ENCODE measurements at regions not wholly inside any gene's neighbourhood (a gene's known extent, or its start where the extent isn't known, plus 50 kb on each side); places are given as distances from the start of the nearest gene placed in this dataset.

DNA sequence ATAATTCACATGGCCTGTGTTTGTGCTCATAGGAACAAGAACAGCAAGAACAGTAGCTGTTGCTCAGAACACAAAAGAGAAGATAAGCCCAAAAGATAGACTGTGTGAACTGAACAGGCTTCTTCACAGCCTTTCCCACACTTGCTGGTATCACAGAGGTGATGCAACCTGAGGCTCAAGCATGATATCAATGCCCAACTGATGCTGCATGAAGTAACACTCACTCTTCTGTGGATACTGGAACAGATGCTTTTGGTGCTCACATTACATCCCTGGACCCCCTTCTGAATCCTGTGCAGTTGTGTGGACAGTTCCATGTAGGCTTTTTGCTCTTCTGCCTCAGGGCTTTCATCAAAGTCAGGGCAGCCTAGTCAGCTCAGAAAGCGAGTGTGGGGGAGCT lies 88.4 kb upstream of the RND3 start:
- TF ChIP-seq, protein P1, sequence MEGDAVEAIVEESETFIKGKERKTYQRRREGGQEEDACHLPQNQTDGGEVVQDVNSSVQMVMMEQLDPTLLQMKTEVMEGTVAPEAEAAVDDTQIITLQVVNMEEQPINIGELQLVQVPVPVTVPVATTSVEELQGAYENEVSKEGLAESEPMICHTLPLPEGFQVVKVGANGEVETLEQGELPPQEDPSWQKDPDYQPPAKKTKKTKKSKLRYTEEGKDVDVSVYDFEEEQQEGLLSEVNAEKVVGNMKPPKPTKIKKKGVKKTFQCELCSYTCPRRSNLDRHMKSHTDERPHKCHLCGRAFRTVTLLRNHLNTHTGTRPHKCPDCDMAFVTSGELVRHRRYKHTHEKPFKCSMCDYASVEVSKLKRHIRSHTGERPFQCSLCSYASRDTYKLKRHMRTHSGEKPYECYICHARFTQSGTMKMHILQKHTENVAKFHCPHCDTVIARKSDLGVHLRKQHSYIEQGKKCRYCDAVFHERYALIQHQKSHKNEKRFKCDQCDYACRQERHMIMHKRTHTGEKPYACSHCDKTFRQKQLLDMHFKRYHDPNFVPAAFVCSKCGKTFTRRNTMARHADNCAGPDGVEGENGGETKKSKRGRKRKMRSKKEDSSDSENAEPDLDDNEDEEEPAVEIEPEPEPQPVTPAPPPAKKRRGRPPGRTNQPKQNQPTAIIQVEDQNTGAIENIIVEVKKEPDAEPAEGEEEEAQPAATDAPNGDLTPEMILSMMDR (IDR thresholded peaks at IDR 0.05), result no peak
- TF ChIP-seq POLR2A (IDR thresholded peaks at IDR 0.05), result no peak
- no peaks in the 10 kb centered on the region for H3K36me3 ChIP-seq
- intact Hi-C loops (cut with DNase I; ENCODE audit: low total_unique reads), result no loop called here

DNA sequence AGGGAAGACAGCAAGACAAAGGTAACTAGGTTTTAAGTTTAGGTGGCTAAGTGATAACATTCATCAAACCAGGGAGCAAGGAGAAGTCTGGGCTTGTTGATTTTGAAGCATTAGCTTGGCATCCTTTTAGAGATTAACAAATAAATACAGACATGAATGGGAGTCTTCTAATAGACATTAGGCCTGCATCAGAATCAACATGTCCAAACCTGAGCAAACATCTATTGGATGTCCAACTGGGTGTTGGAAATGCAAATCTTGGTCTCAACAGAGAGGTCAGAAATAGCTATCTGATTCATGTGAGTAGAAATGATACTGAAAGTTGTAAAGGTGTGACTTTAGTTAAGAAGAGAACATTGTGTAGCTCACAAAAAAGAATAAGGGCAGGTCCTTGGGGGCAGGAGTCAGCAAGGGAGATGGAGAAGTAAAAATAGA lies 85.5 kb upstream of the RND3 start:
- intact Hi-C loops (cut with DNase I; ENCODE audit: low total_unique reads), result no loop called here

More for the DNA sequence above, 88.4 kb upstream of the RND3 start:
- Histone ChIP-seq H3K4me3 (no peak overlapping the region), H3K27me3 (no peaks in the 10 kb centered on the region), H3K27ac (no peak overlapping the region), H3K4me1 (no peaks in the 10 kb centered on the region), H3K9me3 (peaks cover 0 to 4% of the 10 kb centered on the region in 2 donors)
- no peak for DNase-seq

DNA sequence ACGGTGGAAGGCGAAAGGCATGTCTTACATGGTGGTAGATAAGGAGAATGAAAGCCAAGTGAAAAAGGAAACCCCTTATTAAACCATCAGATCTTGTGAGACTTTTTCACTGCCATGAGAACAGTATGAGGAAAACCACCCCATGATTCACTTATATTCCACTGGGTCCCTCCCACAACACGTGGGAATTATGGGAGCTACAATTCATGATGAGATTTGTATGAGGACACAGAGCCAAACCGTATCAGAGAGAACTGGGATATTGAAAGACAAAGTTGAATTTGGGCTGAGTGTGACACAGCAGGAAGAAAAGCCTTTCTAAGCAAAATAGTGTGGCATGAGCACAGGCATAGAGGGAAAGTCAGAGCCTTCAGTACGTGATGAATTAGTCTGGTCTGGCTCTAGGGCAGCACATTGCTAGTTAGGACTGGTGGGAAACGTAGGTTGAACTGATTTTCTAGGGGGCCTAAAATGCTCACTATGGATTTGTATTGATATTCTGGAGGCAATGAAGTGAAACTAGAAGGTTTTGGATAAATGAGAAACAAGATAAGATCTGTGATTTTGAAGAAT lies 84.8 kb upstream of the RND3 start:
- Histone ChIP-seq H3K27ac (no peak overlapping the region), H3K27me3 (no peaks in the 10 kb centered on the region), H3K36me3 (no peaks in the 10 kb centered on the region), H3K9me3 (no peaks in the 10 kb centered on the region), H3K4me1 (no peaks in the 10 kb centered on the region), H3K4me3 (no peak overlapping the region)
- no peak for DNase-seq
- TF ChIP-seq, protein P1 (IDR thresholded peaks at IDR 0.05), result no peak
- TF ChIP-seq POLR2A (IDR thresholded peaks at IDR 0.05), result no peak
- intact Hi-C loops (cut with DNase I; ENCODE audit: low total_unique reads), result no loop called here

More for the DNA sequence above, 85.5 kb upstream of the RND3 start:
- TF ChIP-seq, protein P1 (IDR thresholded peaks at IDR 0.05), result no peak
- no peak for TF ChIP-seq POLR2A (IDR thresholded peaks at IDR 0.05)
- H3K9me3 ChIP-seq, result no peaks in the 10 kb centered on the region
- no peak for DNase-seq
- no peak overlapping the region for H3K27ac ChIP-seq
- no peak overlapping the region for H3K4me3 ChIP-seq
- H3K4me1 ChIP-seq, result no peaks in the 10 kb centered on the region
- H3K27me3 ChIP-seq, result no peaks in the 10 kb centered on the region
- no peaks in the 10 kb centered on the region for H3K36me3 ChIP-seq

DNA sequence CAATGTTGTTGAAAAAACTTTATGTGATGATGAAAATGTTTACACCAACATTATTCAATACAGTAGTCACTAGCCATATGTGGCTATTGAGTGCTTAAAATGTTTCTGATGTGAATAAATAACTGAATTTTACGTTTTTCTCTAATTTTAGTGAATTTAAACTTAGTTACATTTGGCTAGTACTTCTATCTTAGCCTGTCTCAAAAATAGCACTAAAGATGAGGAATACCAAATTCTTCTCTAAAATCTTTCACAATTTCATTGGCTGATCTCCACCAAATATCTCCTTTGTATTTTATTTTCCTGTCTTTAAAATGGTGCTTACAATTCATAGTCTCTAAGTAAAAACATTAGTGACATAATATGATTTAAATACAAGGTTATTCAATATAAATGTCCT lies 83.7 kb upstream of the RND3 start:
- no peaks in the 10 kb centered on the region for H3K9me3 ChIP-seq
- intact Hi-C loops (cut with DNase I; ENCODE audit: low total_unique reads), result no loop called here
- H3K27me3 ChIP-seq, result no peaks in the 10 kb centered on the region
- no peak overlapping the region for H3K4me3 ChIP-seq
- no peak overlapping the region for H3K27ac ChIP-seq
- TF ChIP-seq, protein P1 (IDR thresholded peaks at IDR 0.05), result no peak
- no peak for TF ChIP-seq POLR2A (IDR thresholded peaks at IDR 0.05)
- H3K36me3 ChIP-seq, result no peaks in the 10 kb centered on the region
- DNase-seq, result no peak
- no peaks in the 10 kb centered on the region for H3K4me1 ChIP-seq

DNA sequence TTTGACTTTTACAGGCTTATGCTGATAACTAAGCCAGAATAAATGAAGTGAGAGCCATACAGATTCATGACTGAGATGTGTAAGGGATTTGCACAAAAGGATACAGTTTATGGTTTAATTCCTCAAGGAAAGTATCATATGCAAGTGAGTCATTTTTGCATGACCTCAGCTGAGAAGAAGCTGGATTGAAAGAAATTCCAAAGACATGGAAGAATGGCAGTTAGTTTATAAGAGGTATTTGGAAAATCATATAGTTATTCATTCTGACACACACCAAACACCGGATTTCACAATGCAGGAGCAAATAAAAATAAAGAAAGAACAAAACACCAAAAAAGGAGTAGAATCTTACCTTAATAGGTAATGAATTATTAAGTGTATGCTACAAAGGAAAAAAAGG lies 83.2 kb upstream of the RND3 start:
- Histone ChIP-seq H3K36me3 (no peaks in the 10 kb centered on the region), H3K27ac (no peak overlapping the region), H3K9me3 (no peaks in the 10 kb centered on the region), H3K4me3 (no peak overlapping the region), H3K27me3 (no peaks in the 10 kb centered on the region), H3K4me1 (no peaks in the 10 kb centered on the region)
- intact Hi-C loops (cut with DNase I; ENCODE audit: low total_unique reads), result no loop called here
- no peak for DNase-seq
- TF ChIP-seq POLR2A (IDR thresholded peaks at IDR 0.05), result no peak
- TF ChIP-seq, protein P1 (IDR thresholded peaks at IDR 0.05), result no peak
